ENCODE measurements at regions not wholly inside any gene's neighbourhood (a gene's known extent, or its start where the extent isn't known, plus 50 kb on each side); places are given as distances from the start of the nearest gene placed in this dataset.

GRCh38 chr10:46215426-46215825, 71.4 kb upstream of the ANTXRL start:
- TF ChIP-seq CTCF (IDR thresholded peaks at IDR 0.05; ENCODE audit: insufficient read depth, low read depth, low read length) (no peak), EZH2 (IDR thresholded peaks at IDR 0.05; ENCODE audit: insufficient read depth, low read length) (no peak)
- H3K9me3 Mint-ChIP-seq (ENCODE audit: unreplicated experiment) = no peaks in the 10 kb centered on the region
- no peak for FAIRE-seq

GRCh38 chr10:46216003-46216634, 70.7 kb upstream of the ANTXRL start:
- FAIRE-seq (no peak), DNase-seq (ENCODE audit: low read depth) (no peak)
- Mint-ChIP-seq H3K4me1 (ENCODE audit: low read depth, unreplicated experiment) (peaks cover 7% of the 10 kb centered on the region), H3K27ac (ENCODE audit: unreplicated experiment) (no peak overlapping the region), H3K27me3 (ENCODE audit: low read depth, unreplicated experiment) (peaks cover 37% of the 10 kb centered on the region), H3K4me3 (ENCODE audit: unreplicated experiment) (no peak overlapping the region), H3K36me3 (ENCODE audit: low read depth, unreplicated experiment) (no peaks in the 10 kb centered on the region), H3K9me3 (ENCODE audit: unreplicated experiment) (no peaks in the 10 kb centered on the region)
- Histone ChIP-seq H3K4me3 (ENCODE audit: insufficient read depth, low read depth, low read length) (no peak overlapping the region), H3K4me2 (ENCODE audit: low read length) (no peak overlapping the region), H2AFZ (ENCODE audit: low read depth, low read length) (no peak overlapping the region), H3K79me2 (ENCODE audit: insufficient read depth, low read length) (no peaks in the 10 kb centered on the region), H3K9ac (ENCODE audit: low read length) (no peak overlapping the region), H3K4me1 (ENCODE audit: insufficient read depth, low read length) (no peaks in the 10 kb centered on the region), H3K27ac (ENCODE audit: low read depth, low read length) (no peak overlapping the region), H4K20me1 (ENCODE audit: insufficient read depth, low read length) (no peaks in the 10 kb centered on the region), H3K36me3 (ENCODE audit: insufficient read depth, low read length) (no peaks in the 10 kb centered on the region), H3K9me3 (ENCODE audit: insufficient read depth, low read depth, low read length) (no peaks in the 10 kb centered on the region), H3K27me3 (ENCODE audit: insufficient read depth, low read length) (no peaks in the 10 kb centered on the region)
- TF ChIP-seq EZH2 (IDR thresholded peaks at IDR 0.05; ENCODE audit: insufficient read depth, low read length) (no peak), CTCF (IDR thresholded peaks at IDR 0.05; ENCODE audit: insufficient read depth, low read depth, low read length) (no peak)

More at GRCh38 chr10:46215426-46215825, 71.4 kb upstream of the ANTXRL start:
- H3K36me3 ChIP-seq (ENCODE audit: insufficient read depth, low read length) = no peaks in the 10 kb centered on the region
- H3K9ac ChIP-seq (ENCODE audit: low read length) = no peak overlapping the region
- no peak overlapping the region for H3K27ac ChIP-seq (ENCODE audit: low read depth, low read length)
- H3K4me1 ChIP-seq (ENCODE audit: insufficient read depth, low read length) = no peaks in the 10 kb centered on the region
- no peak for DNase-seq (ENCODE audit: low read depth)
- H4K20me1 ChIP-seq (ENCODE audit: insufficient read depth, low read length) = no peaks in the 10 kb centered on the region
- no peak overlapping the region for H3K4me2 ChIP-seq (ENCODE audit: low read length)
- H3K27ac Mint-ChIP-seq (ENCODE audit: unreplicated experiment) = no peak overlapping the region
- no peak overlapping the region for H3K4me3 Mint-ChIP-seq (ENCODE audit: unreplicated experiment)
- H3K27me3 ChIP-seq (ENCODE audit: insufficient read depth, low read length) = no peaks in the 10 kb centered on the region
- H2AFZ ChIP-seq (ENCODE audit: low read depth, low read length) = no peak overlapping the region
- H3K4me1 Mint-ChIP-seq (ENCODE audit: low read depth, unreplicated experiment) = peaks cover 7% of the 10 kb centered on the region
- no peaks in the 10 kb centered on the region for H3K79me2 ChIP-seq (ENCODE audit: insufficient read depth, low read length)
- H3K9me3 ChIP-seq (ENCODE audit: insufficient read depth, low read depth, low read length) = no peaks in the 10 kb centered on the region
- H3K4me3 ChIP-seq (ENCODE audit: insufficient read depth, low read depth, low read length) = no peak overlapping the region
- H3K27me3 Mint-ChIP-seq (ENCODE audit: low read depth, unreplicated experiment) = peaks cover 35% of the 10 kb centered on the region
- no peaks in the 10 kb centered on the region for H3K36me3 Mint-ChIP-seq (ENCODE audit: low read depth, unreplicated experiment)
